LHCN-M2 (cell line): ENCODE measurements at regions not wholly inside any gene's neighbourhood (a gene's known extent, or its start where the extent isn't known, plus 50 kb on each side); places are given as distances from the start of the nearest gene placed in this dataset.
"Not testable (repeated sequence)": the region's sequence is repeated elsewhere in the genome, so short reads cannot be mapped to it uniquely, and the experiment has no call there.

Experiments used
- DNase-seq: peaks from one replicate; pipeline ENCODE4 v3.0.0-alpha.2; 2012; ENCODE audit warnings: low read depth

- not testable (repeated sequence) for DNase-seq
Observed at GRCh38 chr3:75435794-75436400, 228.2 kb upstream of the FRG2C start.

GRCh38 chr3:75440986-75441385 is 223.1 kb upstream of the FRG2C start:
- DNase-seq: not testable (repeated sequence)

- DNase-seq: not testable (repeated sequence)
Observed at GRCh38 chr3:75444634-75445033, 219.5 kb upstream of the FRG2C start.

- peak; percentile 2 for DNase-seq
Observed at GRCh38 chr3:75445234-75445633, 218.9 kb upstream of the FRG2C start.

- not testable (repeated sequence) for DNase-seq
Observed at GRCh38 chr3:75446948-75447347, 217.2 kb upstream of the FRG2C start.

GRCh38 chr3:75453328-75453727 is 210.8 kb upstream of the FRG2C start:
- peak; percentile 23 for DNase-seq

- DNase-seq: not testable (repeated sequence)
Observed at GRCh38 chr3:75453839-75454238, 210.3 kb upstream of the FRG2C start.

GRCh38 chr3:75474530-75474929 is 189.6 kb upstream of the FRG2C start:
- DNase-seq: not testable (repeated sequence)

- not testable (repeated sequence) for DNase-seq
Observed at GRCh38 chr3:75496600-75496999, 167.5 kb upstream of the FRG2C start.

GRCh38 chr3:75500357-75500756 is 163.8 kb upstream of the FRG2C start:
- not testable (repeated sequence) for DNase-seq

- not testable (repeated sequence) for DNase-seq
Observed at GRCh38 chr3:75502171-75502570, 162.0 kb upstream of the FRG2C start.

GRCh38 chr3:75502769-75503756 is 161.1 kb upstream of the FRG2C start:
- DNase-seq: peak; percentile 49

GRCh38 chr3:75506603-75507002 is 157.5 kb upstream of the FRG2C start:
- no peak for DNase-seq

- DNase-seq: not testable (repeated sequence)
Observed at GRCh38 chr3:75507956-75508355, 156.2 kb upstream of the FRG2C start.

GRCh38 chr3:75527657-75528056 is 136.5 kb upstream of the FRG2C start:
- not testable (repeated sequence) for DNase-seq

- peak; percentile 41 for DNase-seq
Observed at GRCh38 chr3:75552095-75552494, 112.0 kb upstream of the FRG2C start.

GRCh38 chr3:75564427-75564826 is 99.7 kb upstream of the FRG2C start:
- not testable (repeated sequence) for DNase-seq

GRCh38 chr3:75572303-75572702 is 91.8 kb upstream of the FRG2C start:
- DNase-seq: not testable (repeated sequence)

- not testable (repeated sequence) for DNase-seq
Observed at GRCh38 chr3:75579091-75579490, 85.0 kb upstream of the FRG2C start.

- not testable (repeated sequence) for DNase-seq
Observed at GRCh38 chr3:75579536-75579935, 84.6 kb upstream of the FRG2C start.

- DNase-seq: peak; percentile 2
Observed at GRCh38 chr3:75579981-75580782, 83.9 kb upstream of the FRG2C start.

- DNase-seq: not testable (repeated sequence)
Observed at GRCh38 chr3:75582536-75582935, 81.6 kb upstream of the FRG2C start.
